ENCODE measurements at regions not wholly inside any gene's neighbourhood (a gene's known extent, or its start where the extent isn't known, plus 50 kb on each side); places are given as distances from the start of the nearest gene placed in this dataset.

DNA sequence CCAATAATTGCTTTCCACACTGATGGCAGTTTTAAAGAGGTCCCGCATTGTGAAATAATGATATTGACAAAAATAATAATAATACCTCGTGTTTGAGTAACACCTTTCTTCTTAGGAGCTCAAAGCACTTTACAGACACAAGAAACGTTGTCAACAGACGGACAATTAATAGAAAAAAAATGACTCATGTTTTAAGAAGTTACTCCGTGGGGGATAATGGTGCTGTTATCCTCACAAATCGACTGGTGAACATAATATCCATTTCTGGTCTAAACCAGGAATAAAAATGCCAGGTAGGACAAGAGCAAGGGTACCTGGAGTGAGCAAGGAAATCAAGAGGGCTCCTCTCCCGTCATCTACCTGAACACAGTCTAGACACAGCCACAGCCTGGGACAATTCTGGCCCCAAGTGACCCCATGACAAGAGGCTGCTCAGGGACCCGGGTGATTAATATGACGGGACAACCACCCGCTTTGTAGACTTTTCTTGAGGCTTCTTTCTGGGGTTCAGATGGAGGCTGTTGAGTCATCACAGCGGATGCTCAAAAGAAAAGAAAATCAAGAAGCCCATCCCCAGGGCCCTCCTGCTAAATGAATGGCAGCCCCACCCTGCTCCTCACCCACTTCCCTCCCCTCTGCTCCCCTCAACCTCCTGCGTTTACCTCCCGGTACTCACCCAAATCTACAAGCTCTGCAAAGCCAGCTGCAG lies 146.2 kb upstream of the IRF2BP2 start:
- Histone ChIP-seq H4K91ac (ENCODE audit: insufficient read length, low read depth, low read length) (no peak overlapping the region), H2BK15ac (ENCODE audit: low read depth, low read length) (no peak overlapping the region), H3K27ac (ENCODE audit: insufficient read length, low read depth, low read length) (no peak overlapping the region), H3K79me1 (ENCODE audit: insufficient read depth, low read depth, low read length, poor library complexity, severe bottlenecking) (no peaks in the 10 kb centered on the region), H3K9me3 (ENCODE audit: control insufficient read depth, low read depth, low read length) (no peaks in the 10 kb centered on the region), H2AFZ (ENCODE audit: low read length) (no peak overlapping the region), H3K4ac (ENCODE audit: low read depth, low read length) (no peak overlapping the region), H3K18ac (ENCODE audit: insufficient read length, low read depth, low read length) (no peak overlapping the region), H2BK12ac (ENCODE audit: insufficient read length, low read depth, low read length) (no peak overlapping the region), H2BK120ac (ENCODE audit: low read depth, low read length, poor library complexity, severe bottlenecking) (no peak overlapping the region), H3K79me2 (ENCODE audit: insufficient read depth, low read length) (no peaks in the 10 kb centered on the region), H2BK5ac (ENCODE audit: insufficient read length, low read length) (no peak overlapping the region), H4K20me1 (ENCODE audit: control insufficient read depth, insufficient read depth, insufficient read length) (no peaks in the 10 kb centered on the region), H3T11ph (ENCODE audit: low read length) (no peak overlapping the region), H3K23me2 (ENCODE audit: insufficient read length, low read depth, low read length, poor library complexity, severe bottlenecking) (no peaks in the 10 kb centered on the region), H2AK5ac (ENCODE audit: insufficient read length, low read length) (no peak overlapping the region), H3K27me3 (ENCODE audit: insufficient read depth, low read length) (no peaks in the 10 kb centered on the region), H4K5ac (ENCODE audit: insufficient read length, low read depth, low read length) (no peak overlapping the region), H3K4me1 (ENCODE audit: insufficient read depth, low read length) (peaks cover 7% of the 10 kb centered on the region; the same call in 1 of the 2 replicates), H2BK20ac (ENCODE audit: low read depth, low read length, poor library complexity, severe bottlenecking) (no peak overlapping the region), H3K4me2 (ENCODE audit: insufficient read depth, insufficient read length, low read length) (no peak overlapping the region), H3K23ac (ENCODE audit: insufficient read length, low read depth, low read length) (no peak overlapping the region), H4K8ac (replicated peaks; ENCODE audit: insufficient read length, low read depth, low read length) (no peak overlapping the region), H3K14ac (ENCODE audit: insufficient read depth, low read length) (no peak overlapping the region), H3K9ac (ENCODE audit: extremely low read depth, insufficient read length, low read length) (no peak overlapping the region), H3K56ac (ENCODE audit: insufficient read length, low read depth, low read length) (no peak overlapping the region)
- Mint-ChIP-seq H3K4me1 (peaks cover 19 to 20% of the 10 kb centered on the region in 2 experiments), H3K27me3 (ENCODE audit: low read depth) (peaks cover 2% of the 10 kb centered on the region; the same call in 1 of the 2 replicates), H3K27ac (no peak overlapping the region), H3K9me3 (no peaks in the 10 kb centered on the region), H3K4me3 (no peak overlapping the region), H3K36me3 (ENCODE audit: insufficient read depth in 1 of 3, low read depth in 3 of 3) (no peaks in the 10 kb centered on the region)
- no CpG with 5 or more reads among the region's 13 CpGs for WGBS (ENCODE audit: extremely low coverage, insufficient read length, low lambda C conversion rate)
- TF ChIP-seq, protein P1, sequence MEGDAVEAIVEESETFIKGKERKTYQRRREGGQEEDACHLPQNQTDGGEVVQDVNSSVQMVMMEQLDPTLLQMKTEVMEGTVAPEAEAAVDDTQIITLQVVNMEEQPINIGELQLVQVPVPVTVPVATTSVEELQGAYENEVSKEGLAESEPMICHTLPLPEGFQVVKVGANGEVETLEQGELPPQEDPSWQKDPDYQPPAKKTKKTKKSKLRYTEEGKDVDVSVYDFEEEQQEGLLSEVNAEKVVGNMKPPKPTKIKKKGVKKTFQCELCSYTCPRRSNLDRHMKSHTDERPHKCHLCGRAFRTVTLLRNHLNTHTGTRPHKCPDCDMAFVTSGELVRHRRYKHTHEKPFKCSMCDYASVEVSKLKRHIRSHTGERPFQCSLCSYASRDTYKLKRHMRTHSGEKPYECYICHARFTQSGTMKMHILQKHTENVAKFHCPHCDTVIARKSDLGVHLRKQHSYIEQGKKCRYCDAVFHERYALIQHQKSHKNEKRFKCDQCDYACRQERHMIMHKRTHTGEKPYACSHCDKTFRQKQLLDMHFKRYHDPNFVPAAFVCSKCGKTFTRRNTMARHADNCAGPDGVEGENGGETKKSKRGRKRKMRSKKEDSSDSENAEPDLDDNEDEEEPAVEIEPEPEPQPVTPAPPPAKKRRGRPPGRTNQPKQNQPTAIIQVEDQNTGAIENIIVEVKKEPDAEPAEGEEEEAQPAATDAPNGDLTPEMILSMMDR (conservative IDR thresholded peaks at IDR 0.05) = no peak
- no peak for DNase-seq

Data from H9 (cell line).